Gastroesophageal sphincter (tissue), 3 donors: ENCODE measurements at regions not wholly inside any gene's neighbourhood (a gene's known extent, or its start where the extent isn't known, plus 50 kb on each side); places are given as distances from the start of the nearest gene placed in this dataset.

Source experiments
- CTCF ChIP-seq, 4 experiments: fragments of 200-600 bp in 2 of 4; fragments of 450-650 bp in 2 of 4; sonication (generic) in 1 of 4; IDR thresholded peaks; one replicate each; pipeline ENCODE4 v1.5.1; 2017 to 2019; ENCODE audit warnings: antibody characterized with exemption in 4 of 4, mild to moderate bottlenecking in 2 of 4, moderate library complexity in 2 of 4
- EP300 ChIP-seq: sonication (generic); formaldehyde crosslinking; IDR thresholded peaks from one replicate; pipeline ENCODE4 v1.6.1; 2017; ENCODE audit warnings: antibody characterized with exemption, mild to moderate bottlenecking
- POLR2A ChIP-seq, 2 donors: fragments of 450-650 bp; IDR thresholded peaks; one replicate each; pipeline ENCODE4 v1.6.1; 2017; ENCODE audit warnings: antibody characterized with exemption in 2 of 2, mild to moderate bottlenecking in 2 of 2, moderate library complexity in 1 of 2
- POLR2AphosphoS5 ChIP-seq: sonication (generic); formaldehyde crosslinking; IDR thresholded peaks from one replicate; pipeline ENCODE4 v1.6.1; 2017; ENCODE audit warnings: antibody characterized with exemption

GRCh38 chr2:120930236-120930635, 194.6 kb downstream of the GLI2 start:
- TF ChIP-seq POLR2A (IDR thresholded peaks at IDR 0.05) (no peak), POLR2AphosphoS5 (no peak), CTCF (IDR thresholded peaks at IDR 0.05) (no peak), EP300 (no peak)
